Astrocyte (in vitro differentiated cells and primary cell): ENCODE measurements at regions not wholly inside any gene's neighbourhood (a gene's known extent, or its start where the extent isn't known, plus 50 kb on each side); places are given as distances from the start of the nearest gene placed in this dataset.

Experiments used
- DNase-seq: peaks from one replicate; pipeline ENCODE4 v3.0.0-alpha.2; 2010; ENCODE audit warnings: low read depth
- FAIRE-seq: peaks from 2 replicates; lab custom pipeline; 2011; peaks lifted over from hg19 to GRCh38; lab: Jason Lieb, UNC
- H2AFZ ChIP-seq: 2 replicates; pipeline ENCODE4 v1.6.0; 2012; ENCODE audit warnings: low read depth, low read length, inconsistent platforms
- H3K27ac ChIP-seq: 2 replicates; pipeline ENCODE4 v1.5.1; 2011; ENCODE audit warnings: low read depth, low read length, inconsistent platforms
- H3K27me3 ChIP-seq: 2 replicates; pipeline ENCODE4 v1.6.0; 2011; ENCODE audit warnings: low read length, inconsistent platforms; ENCODE audit not compliant: insufficient read depth
- H3K36me3 ChIP-seq: 2 replicates; pipeline ENCODE4 v1.5.1; 2011; ENCODE audit warnings: low read length, inconsistent platforms; ENCODE audit not compliant: insufficient read depth
- H3K4me1 ChIP-seq: 2 replicates; pipeline ENCODE4 v1.5.1; 2011; ENCODE audit warnings: low read length, inconsistent platforms; ENCODE audit not compliant: insufficient read depth
- H3K4me2 ChIP-seq: 2 replicates; pipeline ENCODE4 v1.6.0; 2012; ENCODE audit warnings: low read length, inconsistent platforms
- H3K4me3 ChIP-seq: 2 replicates; pipeline ENCODE4 v1.5.1; 2011; ENCODE audit warnings: low read depth, mild to moderate bottlenecking, low read length, inconsistent platforms; ENCODE audit not compliant: insufficient read depth
- H3K79me2 ChIP-seq: 2 replicates; pipeline ENCODE4 v1.6.0; 2012; ENCODE audit warnings: mild to moderate bottlenecking, low read length, inconsistent platforms; ENCODE audit not compliant: insufficient read depth
- H3K9ac ChIP-seq: 2 replicates; pipeline ENCODE4 v1.6.0; 2012; ENCODE audit warnings: mild to moderate bottlenecking, low read length, inconsistent platforms
- H3K9me3 ChIP-seq: 2 replicates; pipeline ENCODE4 v1.5.1; 2012; ENCODE audit warnings: low read depth, mild to moderate bottlenecking, low read length, inconsistent platforms; ENCODE audit not compliant: insufficient read depth
- H4K20me1 ChIP-seq: 2 replicates; pipeline ENCODE4 v1.6.0; 2012; ENCODE audit warnings: low read length, inconsistent platforms; ENCODE audit not compliant: insufficient read depth
- H3K27ac Mint-ChIP-seq: one replicate; pipeline ENCODE4 v1.8.0; 2021; ENCODE audit warnings: mild to moderate bottlenecking, mixed read lengths; ENCODE audit not compliant: unreplicated experiment
- H3K27me3 Mint-ChIP-seq: one replicate; pipeline ENCODE4 v1.8.0; 2021; ENCODE audit warnings: low read depth, mixed read lengths; ENCODE audit not compliant: unreplicated experiment
- H3K36me3 Mint-ChIP-seq: one replicate; pipeline ENCODE4 v1.8.0; 2021; ENCODE audit warnings: low read depth, mixed read lengths; ENCODE audit not compliant: unreplicated experiment
- H3K4me1 Mint-ChIP-seq: one replicate; pipeline ENCODE4 v1.8.0; 2021; ENCODE audit warnings: low read depth, mixed read lengths; ENCODE audit not compliant: unreplicated experiment
- H3K4me3 Mint-ChIP-seq: one replicate; pipeline ENCODE4 v1.8.0; 2021; ENCODE audit warnings: mild to moderate bottlenecking, moderate library complexity, mixed read lengths; ENCODE audit not compliant: unreplicated experiment
- H3K9me3 Mint-ChIP-seq: one replicate; pipeline ENCODE4 v1.8.0; 2021; ENCODE audit warnings: mild to moderate bottlenecking, mixed read lengths; ENCODE audit not compliant: unreplicated experiment
- EZH2 ChIP-seq: IDR thresholded peaks from 2 replicates; pipeline ENCODE4 v1.6.1; 2012; ENCODE audit warnings: mild to moderate bottlenecking, low read length, inconsistent platforms; ENCODE audit not compliant: insufficient read depth
- TF ChIP-seq, protein P1 (sequence below): IDR thresholded peaks from 2 replicates; pipeline ENCODE4 v1.5.1; 2011; ENCODE audit warnings: low read depth, mild to moderate bottlenecking, inconsistent platforms, low read length, moderate library complexity; ENCODE audit not compliant: insufficient read depth

DNA sequence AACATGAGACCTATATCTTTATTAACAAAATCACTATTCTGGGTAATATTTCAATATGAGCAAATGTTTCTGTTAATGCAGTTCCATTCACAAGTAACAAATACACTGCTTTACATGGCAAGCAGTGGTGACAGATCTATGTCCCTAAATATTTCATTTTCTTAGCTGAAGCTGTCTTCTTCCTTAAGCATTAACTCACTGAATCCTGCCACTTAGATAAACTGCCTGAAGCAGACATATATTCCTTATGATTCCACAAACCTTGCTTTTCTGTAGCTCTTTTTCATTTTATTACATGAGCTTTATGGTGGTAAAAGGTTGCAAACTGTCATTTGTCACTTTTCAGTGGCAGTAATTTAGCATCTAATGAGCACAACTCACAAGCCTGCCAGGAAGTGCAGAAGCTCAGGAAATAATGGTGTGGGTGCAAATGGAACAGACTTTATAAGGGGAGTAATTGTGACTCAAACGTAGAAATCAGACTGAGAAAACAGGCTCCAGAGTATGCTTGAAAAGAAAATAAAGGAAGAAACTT lies 217.2 kb downstream of the XPNPEP1 start:
- peaks cover 7% of the 10 kb centered on the region for H3K9me3 ChIP-seq
- H3K4me3 Mint-ChIP-seq = no peak overlapping the region

DNA sequence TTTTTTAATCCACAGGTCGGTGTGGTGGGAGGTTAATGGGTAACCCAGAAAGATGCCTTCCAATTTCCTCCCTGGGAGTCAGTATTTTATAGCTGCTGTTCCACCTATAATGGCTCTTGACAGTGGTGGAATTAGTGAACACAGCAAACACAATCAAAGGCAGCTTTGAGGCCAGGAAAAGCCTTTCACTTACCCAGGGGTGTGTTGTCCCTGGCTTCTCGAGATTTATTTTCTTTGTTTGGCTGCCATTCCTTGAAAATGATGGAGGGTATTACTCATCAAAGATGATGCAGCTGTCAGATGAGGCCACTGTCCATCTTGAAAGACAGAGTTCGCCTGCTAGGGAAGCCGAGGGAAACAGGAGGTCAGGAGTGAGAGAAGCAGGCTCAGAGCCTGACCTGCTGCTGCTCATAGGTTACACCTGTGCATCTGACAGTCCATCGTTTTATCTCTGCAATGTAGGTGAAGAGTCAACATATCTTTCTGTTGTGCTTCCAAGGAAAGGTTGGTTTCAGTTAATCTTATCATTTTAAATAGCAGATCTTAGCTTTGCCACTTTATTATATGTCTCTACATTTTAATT lies 221.6 kb downstream of the XPNPEP1 start:
- Histone ChIP-seq H3K9me3 (peaks cover 7% of the 10 kb centered on the region), H4K20me1 (no peaks in the 10 kb centered on the region), H3K9ac (no peak overlapping the region), H2AFZ (no peak overlapping the region), H3K79me2 (no peaks in the 10 kb centered on the region), H3K4me2 (no peak overlapping the region), H3K4me1 (no peaks in the 10 kb centered on the region), H3K36me3 (no peaks in the 10 kb centered on the region), H3K4me3 (no peak overlapping the region), H3K27ac (no peak overlapping the region), H3K27me3 (no peaks in the 10 kb centered on the region)
- H3K4me3 Mint-ChIP-seq = no peak overlapping the region
- no peaks in the 10 kb centered on the region for H3K36me3 Mint-ChIP-seq
- peaks cover 2% of the 10 kb centered on the region for H3K27me3 Mint-ChIP-seq
- no peak overlapping the region for H3K27ac Mint-ChIP-seq
- no peak for FAIRE-seq
- no peaks in the 10 kb centered on the region for H3K4me1 Mint-ChIP-seq
- H3K9me3 Mint-ChIP-seq = no peaks in the 10 kb centered on the region
- no peak for TF ChIP-seq EZH2
- TF ChIP-seq, protein P1, sequence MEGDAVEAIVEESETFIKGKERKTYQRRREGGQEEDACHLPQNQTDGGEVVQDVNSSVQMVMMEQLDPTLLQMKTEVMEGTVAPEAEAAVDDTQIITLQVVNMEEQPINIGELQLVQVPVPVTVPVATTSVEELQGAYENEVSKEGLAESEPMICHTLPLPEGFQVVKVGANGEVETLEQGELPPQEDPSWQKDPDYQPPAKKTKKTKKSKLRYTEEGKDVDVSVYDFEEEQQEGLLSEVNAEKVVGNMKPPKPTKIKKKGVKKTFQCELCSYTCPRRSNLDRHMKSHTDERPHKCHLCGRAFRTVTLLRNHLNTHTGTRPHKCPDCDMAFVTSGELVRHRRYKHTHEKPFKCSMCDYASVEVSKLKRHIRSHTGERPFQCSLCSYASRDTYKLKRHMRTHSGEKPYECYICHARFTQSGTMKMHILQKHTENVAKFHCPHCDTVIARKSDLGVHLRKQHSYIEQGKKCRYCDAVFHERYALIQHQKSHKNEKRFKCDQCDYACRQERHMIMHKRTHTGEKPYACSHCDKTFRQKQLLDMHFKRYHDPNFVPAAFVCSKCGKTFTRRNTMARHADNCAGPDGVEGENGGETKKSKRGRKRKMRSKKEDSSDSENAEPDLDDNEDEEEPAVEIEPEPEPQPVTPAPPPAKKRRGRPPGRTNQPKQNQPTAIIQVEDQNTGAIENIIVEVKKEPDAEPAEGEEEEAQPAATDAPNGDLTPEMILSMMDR = no peak
- DNase-seq = no peak

More for the DNA sequence above, 217.2 kb downstream of the XPNPEP1 start:
- no peak for DNase-seq
- H3K4me1 ChIP-seq = no peaks in the 10 kb centered on the region
- H3K36me3 Mint-ChIP-seq = no peaks in the 10 kb centered on the region
- H3K4me1 Mint-ChIP-seq = no peaks in the 10 kb centered on the region
- H3K4me2 ChIP-seq = no peak overlapping the region
- H2AFZ ChIP-seq = no peak overlapping the region
- H3K9ac ChIP-seq = no peak overlapping the region
- H3K27me3 ChIP-seq = no peaks in the 10 kb centered on the region
- H3K27ac Mint-ChIP-seq = no peak overlapping the region
- no peaks in the 10 kb centered on the region for H3K79me2 ChIP-seq
- TF ChIP-seq, protein P1 = no peak
- no peak for TF ChIP-seq EZH2
- no peak overlapping the region for H3K4me3 ChIP-seq
- H4K20me1 ChIP-seq = no peaks in the 10 kb centered on the region
- H3K9me3 Mint-ChIP-seq = peaks cover 12% of the 10 kb centered on the region
- H3K27ac ChIP-seq = no peak overlapping the region
- no peaks in the 10 kb centered on the region for H3K27me3 Mint-ChIP-seq
- no peak for FAIRE-seq
- no peaks in the 10 kb centered on the region for H3K36me3 ChIP-seq
